ENCODE measurements at regions not wholly inside any gene's neighbourhood (a gene's known extent, or its start where the extent isn't known, plus 50 kb on each side); places are given as distances from the start of the nearest gene placed in this dataset.
"Not testable (repeated sequence)": the region's sequence is repeated elsewhere in the genome, so short reads cannot be mapped to it uniquely, and the experiment has no call there.

DNA sequence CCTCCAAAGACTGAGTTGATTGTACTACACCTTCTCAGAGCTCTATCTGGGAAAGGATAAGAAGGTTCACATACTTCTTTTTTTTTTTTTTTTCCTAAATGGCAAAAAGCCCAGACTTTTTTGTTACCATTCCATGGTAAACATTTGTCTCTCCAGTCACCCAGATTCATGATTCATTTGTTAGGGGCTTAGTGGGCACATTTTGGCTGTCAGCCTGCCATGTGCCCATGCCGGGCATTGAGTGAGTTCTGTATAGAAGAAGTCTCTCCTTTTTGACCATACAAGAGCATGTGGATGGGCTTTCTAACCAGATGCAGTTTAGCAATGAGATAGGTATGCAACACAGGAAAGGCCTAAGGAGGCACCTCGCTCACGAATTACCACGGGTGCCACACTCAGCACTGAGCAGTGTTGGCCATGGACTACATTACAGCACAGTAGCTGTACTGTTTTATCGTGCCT lies 447.5 kb upstream of the HSF2 start:
- DNase-seq, result no peak

DNA sequence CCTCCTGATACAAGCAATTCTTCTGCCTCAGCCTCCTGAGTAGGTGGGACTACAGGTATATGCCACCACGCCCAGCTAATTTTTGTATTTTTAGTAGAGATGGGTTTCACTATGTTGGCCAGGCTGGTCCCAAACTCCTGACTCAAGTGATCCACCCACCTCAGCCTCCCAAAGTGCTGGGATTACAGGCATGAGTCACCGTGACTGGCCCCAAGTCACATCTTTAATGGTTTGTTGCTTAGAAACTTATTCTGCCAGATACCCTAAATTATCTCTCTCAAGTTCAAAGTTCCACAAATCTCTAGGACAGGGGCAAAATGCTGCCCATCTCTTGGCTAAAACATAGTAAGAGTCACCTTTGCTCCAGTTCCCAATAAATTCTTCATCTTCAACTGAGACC lies 444.1 kb upstream of the HSF2 start:
- DNase-seq, result not testable (repeated sequence)

DNA sequence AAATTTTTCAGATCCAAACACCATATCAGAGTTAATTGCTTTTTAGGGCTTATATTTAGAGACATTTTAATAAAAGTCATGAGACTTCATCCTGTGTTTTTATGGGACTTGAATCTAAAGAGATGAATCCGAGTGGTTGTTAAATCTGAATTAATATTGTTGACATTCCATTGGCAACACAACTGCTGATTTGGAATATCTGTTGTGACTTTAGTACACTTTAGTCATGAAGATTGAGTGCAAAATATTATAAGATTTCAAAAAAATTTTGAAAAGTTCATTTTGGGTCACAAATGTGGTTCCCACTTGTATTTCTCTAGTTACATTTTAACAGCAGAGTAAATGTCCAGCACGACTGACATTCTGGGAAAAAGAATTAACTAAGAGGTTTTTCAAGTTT lies 442.7 kb upstream of the HSF2 start:
- DNase-seq, result no peak

DNA sequence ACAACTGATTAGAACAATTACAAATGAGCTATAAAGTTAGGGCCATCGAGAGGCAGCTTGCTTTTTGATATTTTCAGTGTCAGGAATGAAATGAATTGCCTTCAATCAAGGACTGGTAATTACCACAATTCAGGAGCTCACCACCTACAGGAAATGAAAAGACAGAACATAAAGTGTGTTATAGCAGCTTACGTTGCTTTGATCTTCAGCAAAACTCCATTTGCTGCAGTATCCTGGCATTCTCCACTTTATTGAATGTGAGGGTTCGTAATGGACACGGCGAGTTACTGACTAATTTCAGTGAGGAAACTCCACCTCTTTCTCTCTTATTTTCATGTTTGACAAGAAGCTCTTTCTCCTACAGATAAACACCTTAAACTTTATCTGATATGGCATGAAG lies 440.0 kb upstream of the HSF2 start:
- no peak for DNase-seq

DNA sequence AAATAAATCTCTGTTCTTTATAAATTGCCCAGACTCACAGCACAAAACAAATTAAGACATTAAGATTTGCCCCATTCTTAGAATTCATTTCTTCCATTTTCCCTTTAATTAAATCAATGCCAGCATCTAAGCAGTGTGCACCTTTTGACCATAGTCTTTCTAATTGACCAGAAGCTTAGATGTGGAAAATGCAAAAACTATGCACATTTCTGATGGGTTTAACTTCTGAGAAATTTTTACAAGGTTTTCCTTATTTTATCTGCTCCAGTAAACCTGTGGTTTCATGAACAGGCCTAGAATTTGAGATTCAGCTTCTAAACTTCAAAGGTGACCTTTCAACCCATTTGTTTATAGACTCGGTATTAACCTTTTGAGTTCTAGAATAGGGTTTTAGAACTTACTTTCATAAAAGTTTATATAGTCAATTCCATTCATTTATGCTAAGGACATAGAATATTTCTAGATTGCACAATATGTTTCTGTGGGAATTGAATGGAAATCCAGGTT lies 437.8 kb upstream of the HSF2 start:
- no peak for DNase-seq

DNA sequence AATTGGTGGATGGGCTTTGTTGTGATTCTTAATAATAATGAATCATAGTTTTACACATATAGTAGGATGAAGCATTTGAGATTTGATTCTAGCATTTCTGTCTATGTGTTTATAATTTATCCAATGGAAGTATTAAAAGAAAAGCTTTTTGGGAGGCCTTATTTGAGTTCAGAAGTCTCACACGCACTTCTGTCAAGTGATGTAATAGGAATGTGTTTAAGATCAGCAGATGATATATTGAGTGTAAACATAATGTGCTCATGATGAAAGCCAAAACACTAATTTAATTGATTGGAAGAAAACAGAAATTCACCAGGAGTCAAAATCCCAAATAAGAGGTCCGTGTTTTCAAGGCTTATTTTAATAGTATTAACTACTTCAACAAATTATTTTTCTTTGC lies 435.6 kb upstream of the HSF2 start:
- no peak for DNase-seq

DNA sequence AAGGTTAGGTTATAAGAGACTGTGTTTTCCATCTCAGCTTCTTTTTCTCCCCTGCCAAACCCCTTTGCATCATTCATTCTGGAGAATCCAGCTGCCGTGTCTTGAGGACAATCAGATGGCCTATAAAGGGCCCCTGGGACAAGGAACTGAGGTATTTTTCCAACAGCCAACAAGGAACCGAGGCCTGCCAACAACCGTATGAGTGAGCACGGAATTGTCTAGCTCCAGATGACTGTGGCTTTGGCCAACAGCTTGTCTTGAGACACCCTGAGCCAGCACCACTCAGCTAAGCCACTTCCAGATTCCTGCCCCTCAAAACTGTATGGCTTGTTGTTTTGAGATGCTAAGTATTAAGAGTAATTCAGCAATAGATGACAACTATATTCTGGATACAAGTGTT lies 433.7 kb upstream of the HSF2 start:
- no peak for DNase-seq

DNA sequence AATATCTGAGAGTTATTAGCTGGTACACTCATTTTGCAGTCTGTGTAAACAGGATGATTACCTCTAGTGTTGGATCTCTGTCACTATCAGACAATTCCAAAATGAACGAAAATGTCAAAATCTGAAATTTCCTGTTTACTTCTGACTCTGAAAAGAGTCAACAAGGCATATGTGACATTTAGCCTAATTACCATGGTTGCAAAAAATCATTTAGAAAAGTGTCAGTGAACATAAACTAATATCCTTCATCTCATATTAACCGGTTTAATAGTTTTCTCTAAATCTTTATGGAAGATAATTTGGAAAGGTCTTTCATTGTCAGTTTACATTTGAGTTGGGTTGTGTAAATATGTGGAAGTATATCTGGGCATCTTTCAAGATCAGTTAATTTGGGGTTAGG lies 431.8 kb upstream of the HSF2 start:
- DNase-seq, result no peak

DNA sequence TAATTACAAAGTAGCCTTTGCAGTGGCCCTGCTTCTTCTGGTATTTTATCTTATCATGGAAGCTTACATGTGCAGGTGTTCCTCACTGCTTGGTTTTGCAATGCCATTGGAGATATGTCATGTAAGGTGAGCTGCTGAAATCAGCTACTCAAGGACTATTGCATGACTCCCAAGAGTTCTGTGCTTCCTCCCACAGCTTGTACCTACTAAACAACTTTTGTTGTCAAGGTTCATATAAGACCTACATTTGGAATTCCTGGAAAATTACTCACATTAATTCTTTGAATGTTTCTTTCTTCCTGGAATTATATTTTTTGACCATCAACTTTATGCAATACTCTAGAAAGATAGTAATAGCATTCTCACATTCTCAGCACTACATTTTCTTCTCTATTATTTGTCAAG lies 427.5 kb upstream of the HSF2 start:
- DNase-seq, result no peak

DNA sequence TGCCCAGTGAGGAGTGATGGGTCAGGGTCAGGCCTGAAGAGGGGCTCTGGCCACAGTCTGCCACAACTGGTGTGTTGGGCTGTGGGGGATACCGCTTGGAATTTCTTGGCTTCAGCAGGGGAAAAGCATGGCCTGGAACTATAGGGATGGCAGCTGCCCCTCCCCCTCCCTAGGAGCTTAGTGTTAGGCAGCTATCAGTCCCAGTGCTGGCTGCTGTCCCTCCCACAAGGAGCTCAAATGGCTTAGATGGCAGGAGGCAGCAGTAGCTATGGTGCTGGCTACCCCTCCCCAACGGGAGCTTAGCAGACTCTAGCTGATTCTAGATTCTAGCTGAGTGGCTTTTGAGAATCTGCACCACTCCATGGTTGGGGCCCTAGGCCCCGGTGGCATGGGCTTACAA lies 414.5 kb upstream of the HSF2 start:
- no peak for DNase-seq

DNA sequence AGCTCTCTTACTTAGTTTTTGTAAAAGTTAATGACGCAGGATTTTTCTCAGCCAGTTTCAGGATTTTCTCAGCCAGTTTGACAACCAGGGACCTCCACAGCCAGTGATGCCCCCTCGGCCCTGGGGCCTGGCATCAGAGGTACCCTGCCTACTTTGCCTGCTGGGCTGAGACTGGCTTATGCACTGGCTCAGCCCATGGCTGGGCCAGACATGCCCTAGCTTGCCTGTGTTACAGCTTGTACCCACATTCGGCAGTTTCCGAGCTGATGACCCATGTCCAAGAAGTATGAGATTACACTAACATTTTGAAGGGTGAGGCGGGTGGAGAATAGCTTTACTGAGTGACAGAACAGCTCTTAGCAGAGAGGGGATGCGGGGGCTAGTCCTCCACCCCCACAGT lies 406.1 kb upstream of the HSF2 start:
- no peak for DNase-seq

DNA sequence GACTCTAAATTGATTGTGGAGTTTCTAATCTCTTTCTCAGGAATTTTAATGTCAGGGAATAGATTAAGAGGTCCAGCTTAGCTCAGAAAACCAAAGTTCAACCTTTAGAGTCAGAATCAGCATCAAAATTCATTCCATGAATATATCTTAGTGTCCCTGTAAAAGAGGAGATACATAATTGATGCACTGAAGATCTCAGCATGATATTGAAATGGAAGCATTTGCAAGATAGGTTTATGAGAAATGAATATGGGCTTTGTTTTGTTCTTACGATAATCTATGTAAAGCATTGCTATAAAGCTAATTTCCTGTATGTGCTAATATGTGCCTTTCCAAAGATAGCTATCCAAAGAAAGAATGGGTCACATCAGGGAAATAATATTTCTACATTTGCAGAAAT lies 404.5 kb upstream of the HSF2 start:
- DNase-seq, result no peak

DNA sequence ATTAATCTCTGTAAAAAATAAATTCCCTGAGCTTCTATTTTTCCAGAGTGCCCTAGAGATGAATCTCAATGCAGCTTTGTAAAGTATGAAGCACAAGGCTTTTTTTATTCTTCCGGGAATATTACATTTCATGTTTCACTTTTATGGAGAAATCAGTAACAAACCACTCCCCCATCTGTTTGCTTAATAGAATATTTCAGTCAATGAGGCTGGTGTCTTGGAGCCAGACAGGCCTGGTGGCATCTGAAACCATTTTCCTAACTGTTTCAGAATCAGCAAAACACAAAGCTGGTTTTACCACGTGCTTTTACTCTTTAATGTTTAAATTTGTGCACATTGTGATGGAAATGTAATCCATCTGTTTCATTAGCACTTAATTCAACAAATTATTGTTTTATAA lies 400.8 kb upstream of the HSF2 start:
- DNase-seq, result no peak

DNA sequence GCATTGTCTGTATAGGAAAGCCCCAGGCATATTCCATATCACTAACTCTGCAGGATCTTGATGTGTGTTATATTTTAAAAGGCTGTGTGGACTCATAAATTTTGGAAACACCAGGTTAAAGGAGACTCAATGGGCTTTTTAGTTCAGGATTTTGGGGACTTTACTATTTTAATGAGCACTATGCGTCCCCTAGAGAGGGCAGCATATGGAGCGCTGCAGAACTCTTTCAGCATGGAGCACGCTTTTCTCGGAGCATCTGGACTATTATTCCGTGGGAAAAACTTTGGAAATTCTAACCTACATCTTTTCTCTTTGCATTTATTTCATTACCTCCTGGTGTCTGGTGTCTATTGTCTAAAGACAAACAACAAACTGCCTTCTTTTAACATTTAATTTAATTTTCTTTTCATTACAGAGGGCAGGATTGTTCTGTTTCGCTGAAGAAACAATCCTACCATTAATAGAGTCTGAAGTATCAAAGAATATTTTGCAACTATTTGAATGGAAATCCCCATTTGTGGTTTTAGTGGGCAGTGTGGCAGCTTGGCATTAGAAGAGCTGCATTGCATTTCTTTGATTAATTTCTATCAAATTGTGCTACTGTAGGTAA lies 399.9 kb upstream of the HSF2 start:
- DNase-seq, result no peak

DNA sequence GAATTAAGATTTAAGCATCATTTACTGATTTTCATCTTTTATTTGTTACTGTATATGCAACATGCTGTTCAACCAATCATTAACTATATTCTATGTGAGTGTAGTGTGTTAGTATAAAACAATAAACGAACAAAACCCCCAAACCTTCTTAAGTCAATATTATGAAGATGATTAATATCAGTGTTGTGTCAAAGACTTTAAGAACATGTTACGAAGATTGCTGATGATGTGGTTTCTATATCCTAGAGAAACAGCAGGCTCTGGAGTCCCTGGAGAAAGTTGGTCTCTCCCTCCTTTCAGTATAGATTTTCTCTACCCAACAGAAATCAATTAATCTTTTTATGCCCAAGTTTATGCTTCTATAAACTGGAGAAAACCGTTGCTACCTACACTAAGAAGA lies 393.8 kb upstream of the HSF2 start:
- no peak for DNase-seq

DNA sequence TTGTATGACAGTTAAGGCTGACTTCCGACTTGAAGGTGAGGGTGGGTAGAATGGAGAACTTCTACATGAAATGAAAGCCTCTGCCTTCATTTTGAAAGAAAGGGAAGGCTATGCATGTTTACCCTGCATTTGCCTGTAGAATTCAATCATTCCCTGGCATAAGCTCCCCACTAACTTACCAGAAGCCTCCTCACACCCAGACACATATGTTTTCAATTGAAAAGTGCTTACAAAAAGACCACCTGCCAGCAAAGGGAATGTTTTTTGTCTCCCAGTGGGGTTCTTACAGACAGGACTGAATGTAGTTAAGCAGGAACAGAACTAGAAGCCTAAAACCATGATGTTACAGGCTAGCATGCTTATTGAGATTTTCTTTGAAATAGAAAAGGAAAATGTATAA lies 392.1 kb upstream of the HSF2 start:
- DNase-seq, result no peak

DNA sequence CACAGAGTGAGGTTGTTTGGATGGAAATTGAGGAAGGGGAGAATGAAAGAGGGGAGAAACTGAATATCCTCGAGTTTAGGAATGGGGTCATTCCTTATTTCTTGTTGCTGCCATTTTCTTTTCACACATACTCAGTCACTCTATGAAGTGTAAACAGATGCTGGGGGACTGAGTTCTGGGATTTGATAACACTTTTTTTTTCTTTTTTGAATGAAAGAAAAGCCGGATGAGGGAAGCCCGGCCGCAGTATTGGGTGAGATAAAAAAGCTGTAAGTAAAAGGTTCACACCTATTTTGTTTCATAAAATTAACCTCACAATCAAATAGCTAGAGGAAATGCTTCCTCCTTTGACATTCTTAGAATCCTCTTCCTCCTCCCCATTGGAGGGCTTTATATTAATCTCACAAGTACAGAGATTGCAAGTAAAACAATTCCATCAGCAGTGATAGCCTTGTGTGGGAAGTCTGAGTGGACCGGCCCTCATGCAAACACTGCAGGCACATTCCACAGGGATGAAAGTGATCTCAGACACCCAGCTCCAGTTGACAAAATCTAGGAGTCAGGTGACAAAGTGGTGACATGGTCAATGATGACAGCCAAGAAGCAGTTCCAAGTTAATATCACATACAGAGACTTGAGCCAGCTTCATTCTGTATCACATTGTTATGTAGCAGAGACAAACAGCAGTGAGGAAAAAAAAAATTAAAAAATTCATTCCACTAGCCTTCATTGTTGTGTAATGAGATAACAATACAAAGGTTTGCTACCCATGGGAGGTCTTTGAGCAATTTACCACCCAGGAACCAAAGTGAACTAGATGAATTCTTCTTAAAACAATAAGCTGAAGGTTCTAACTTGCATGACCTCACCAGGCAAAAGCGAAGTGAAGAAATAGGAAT lies 391.1 kb upstream of the HSF2 start:
- no peak for DNase-seq

DNA sequence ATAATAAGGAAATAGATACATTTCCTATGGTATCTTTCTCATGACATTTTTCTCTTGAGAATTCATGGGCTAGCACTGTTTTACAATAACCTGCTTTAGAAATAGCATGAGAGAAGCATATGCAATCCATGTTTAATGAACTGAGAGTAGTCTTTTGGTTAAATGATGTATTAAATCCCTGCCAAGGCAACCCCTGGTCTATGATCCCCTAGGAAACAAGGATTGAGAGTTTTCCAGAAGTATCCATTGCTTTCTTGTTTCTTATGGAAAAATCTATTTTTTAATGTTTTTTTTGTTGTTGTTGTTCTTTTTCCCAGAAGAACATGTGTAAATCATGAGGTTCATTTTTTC lies 390.5 kb upstream of the HSF2 start:
- DNase-seq, result no peak

DNA sequence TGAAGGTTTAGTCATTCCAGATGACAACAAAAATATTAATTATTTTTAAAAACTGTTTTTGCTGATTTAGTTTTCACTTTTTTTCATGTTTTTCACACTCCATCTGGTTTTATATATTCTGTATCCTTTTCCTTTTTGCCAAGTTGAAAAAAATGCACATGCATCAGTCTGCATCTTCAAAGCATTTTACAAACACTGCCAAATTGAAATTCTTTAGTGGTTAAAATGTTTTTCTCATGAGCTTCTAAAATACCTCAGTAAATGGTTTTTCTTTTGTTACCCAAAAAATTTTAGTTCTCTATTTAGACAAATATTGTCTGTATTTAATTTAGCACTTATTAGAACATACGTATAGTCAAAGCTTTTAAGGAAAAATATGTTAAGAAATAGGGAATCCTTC lies 386.9 kb upstream of the HSF2 start:
- DNase-seq, result no peak

DNA sequence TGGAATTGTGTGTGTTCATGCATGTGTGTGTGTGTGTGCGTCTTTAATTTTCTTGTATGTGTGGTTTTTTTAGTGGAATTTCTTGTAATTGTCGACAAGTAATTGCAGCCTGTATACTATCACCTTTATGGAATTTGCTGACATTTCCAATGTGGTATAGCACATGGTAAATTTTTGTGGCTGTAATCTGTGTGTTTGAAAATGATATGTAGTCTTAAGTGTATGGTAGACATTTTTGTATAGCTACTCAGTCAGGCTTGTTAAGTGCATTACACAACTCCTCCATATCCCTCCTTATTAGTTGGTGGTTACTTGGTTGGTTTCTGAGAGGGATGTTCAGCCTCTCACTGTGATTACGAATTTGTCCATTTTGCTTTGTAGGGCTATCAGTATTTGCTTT lies 384.5 kb upstream of the HSF2 start:
- DNase-seq, result no peak

DNA sequence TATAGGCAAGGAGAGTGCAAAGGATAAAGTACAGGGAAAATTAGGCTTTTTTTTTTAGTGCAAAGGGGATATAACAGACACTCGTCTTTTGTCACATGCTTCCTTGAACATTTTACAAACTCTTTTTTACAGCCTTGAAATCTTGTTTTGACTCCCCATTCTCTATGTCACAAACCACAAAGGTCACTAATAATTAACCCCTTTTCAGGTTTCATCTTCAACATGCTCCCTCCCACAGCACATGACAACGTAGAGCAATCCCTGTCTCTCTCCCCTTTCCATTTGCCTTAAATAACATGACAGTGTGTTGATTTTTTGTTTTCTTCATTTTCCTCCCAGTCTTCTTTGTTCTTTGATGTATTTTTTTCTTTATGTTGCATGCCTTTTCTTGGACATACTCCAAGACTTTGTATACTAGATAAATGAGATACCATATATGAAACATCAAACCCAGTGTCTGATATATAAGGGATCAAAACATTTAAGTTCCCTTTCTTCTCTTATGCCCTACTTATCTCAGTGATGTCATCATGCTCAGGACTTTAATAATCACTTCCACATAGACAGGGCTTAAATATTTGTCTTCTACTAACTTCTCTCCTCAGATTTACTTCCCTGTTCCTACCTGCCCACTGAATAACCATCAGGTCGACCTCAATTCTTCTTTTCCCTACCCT lies 378.7 kb upstream of the HSF2 start:
- no peak for DNase-seq

DNA sequence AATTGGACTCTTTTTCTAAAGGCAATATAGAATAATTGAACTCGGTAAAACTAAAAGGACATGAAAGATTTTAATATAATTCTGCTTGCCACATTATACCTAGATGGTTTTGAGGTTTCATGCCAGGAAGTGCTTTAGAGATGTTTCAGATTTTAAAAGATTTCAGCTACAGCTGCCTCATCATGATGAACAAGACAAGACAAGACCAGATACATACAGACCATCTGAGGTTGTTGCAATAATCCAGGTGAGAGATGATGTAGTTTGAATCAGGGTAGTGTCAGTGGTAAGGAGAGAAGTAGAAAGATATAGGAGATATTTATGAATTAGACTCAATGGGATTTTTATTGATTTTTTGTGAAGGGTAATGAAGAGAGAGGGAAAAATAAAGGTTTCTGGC lies 374.3 kb upstream of the HSF2 start:
- DNase-seq, result no peak

DNA sequence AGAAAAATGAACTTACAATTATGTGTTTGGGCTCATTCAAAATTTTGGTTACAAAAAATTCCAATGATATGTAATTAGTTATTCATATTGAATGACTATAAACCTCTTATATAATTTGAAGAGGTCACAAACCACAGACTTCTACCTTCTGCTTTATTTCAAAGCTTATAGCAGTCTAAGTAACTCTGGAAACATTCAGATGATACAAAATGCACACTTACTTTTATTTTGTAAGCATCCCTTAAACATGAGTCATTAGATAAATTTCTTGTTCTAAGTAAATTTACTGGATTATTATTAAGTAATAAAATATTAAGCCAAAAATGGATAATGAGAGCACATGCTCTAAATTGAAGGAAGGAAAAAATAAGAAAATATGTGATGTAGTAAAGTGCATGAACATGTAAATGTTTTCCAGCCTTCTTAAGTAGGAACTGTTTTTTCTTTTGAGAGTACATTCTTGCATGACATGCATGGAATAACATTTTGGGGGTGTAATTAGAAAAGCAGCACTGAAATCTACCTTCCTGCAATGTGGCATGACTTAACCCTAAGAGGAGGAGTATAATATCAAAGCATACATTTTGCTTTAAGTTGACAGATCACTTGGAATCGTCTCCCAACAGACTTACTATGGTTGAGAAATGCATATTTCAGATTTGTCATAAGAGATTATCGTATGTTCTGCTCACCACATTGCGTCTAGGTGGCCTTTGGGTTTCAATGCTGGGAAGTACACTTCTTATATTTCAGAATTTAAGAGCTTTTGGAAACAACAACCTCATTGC lies 372.7 kb upstream of the HSF2 start:
- DNase-seq, result no peak

Measured in MV-4-11 (cell line).